GM23248 (cell line): ENCODE measurements at regions not wholly inside any gene's neighbourhood (a gene's known extent, or its start where the extent isn't known, plus 50 kb on each side); places are given as distances from the start of the nearest gene placed in this dataset.

Experiments
- DNase-seq: peaks from one replicate; pipeline ENCODE4 v3.0.0-alpha.2; 2015
- H2AFZ ChIP-seq: fragments of 200-600 bp; sonication (generic); 2 replicates; pipeline ENCODE4 v1.6.1; 2016; ENCODE audit warnings: antibody characterized with exemption
- H3F3A ChIP-seq: fragments of 200-600 bp; sonication (generic); 2 replicates; pipeline ENCODE4 v1.6.1; 2016; ENCODE audit warnings: mild to moderate bottlenecking, antibody characterized with exemption, mixed run types; ENCODE audit not compliant: insufficient read depth
- H3K27ac ChIP-seq: fragments of 200-600 bp; sonication (generic); 2 replicates; pipeline ENCODE4 v1.5.1; 2016; ENCODE audit warnings: mild to moderate bottlenecking
- H3K27me3 ChIP-seq: fragments of 200-600 bp; sonication (generic); replicated peaks from 2 replicates; pipeline ENCODE4 v1.6.1; 2016; ENCODE audit warnings: mild to moderate bottlenecking; ENCODE audit not compliant: insufficient read depth
- H3K36me3 ChIP-seq: fragments of 200-600 bp; sonication (generic); 2 replicates; pipeline ENCODE4 v1.6.1; 2016; ENCODE audit warnings: low read depth, mild to moderate bottlenecking
- H3K4me1 ChIP-seq: fragments of 200-600 bp; sonication (generic); 2 replicates; pipeline ENCODE4 v1.6.1; 2016; ENCODE audit warnings: mild to moderate bottlenecking; ENCODE audit not compliant: insufficient read depth
- H3K4me2 ChIP-seq: fragments of 200-600 bp; sonication (generic); one replicate; pipeline ENCODE4 v1.6.1; 2016; ENCODE audit warnings: mild to moderate bottlenecking; ENCODE audit not compliant: unreplicated experiment
- H3K4me3 ChIP-seq: fragments of 200-600 bp; sonication (generic); 2 replicates; pipeline ENCODE4 v1.5.1; 2016; ENCODE audit warnings: mild to moderate bottlenecking
- H3K79me2 ChIP-seq: fragments of 200-600 bp; sonication (generic); 2 replicates; pipeline ENCODE4 v1.6.1; 2016; ENCODE audit warnings: mild to moderate bottlenecking; ENCODE audit not compliant: insufficient read depth
- H3K9ac ChIP-seq: fragments of 200-600 bp; sonication (generic); 2 replicates; pipeline ENCODE4 v1.6.1; 2016; ENCODE audit warnings: mild to moderate bottlenecking
- H3K9me2 ChIP-seq: fragments of 200-600 bp; sonication (generic); 2 replicates; pipeline ENCODE4 v1.6.1; 2016; ENCODE audit warnings: mixed run types, mild to moderate bottlenecking, moderate library complexity; ENCODE audit not compliant: insufficient read depth
- H3K9me3 ChIP-seq: fragments of 200-600 bp; sonication (generic); one replicate; pipeline ENCODE4 v1.6.1; 2017; ENCODE audit warnings: low read depth
- H4K20me1 ChIP-seq: fragments of 200-600 bp; sonication (generic); 2 replicates; pipeline ENCODE4 v1.6.0; 2016; ENCODE audit not compliant: insufficient read depth
- EZH2 ChIP-seq: fragments of 200-600 bp; sonication (generic); IDR thresholded peaks from 2 replicates; pipeline ENCODE4 v1.6.1; 2018; ENCODE audit warnings: antibody characterized with exemption, mild to moderate bottlenecking; ENCODE audit not compliant: insufficient read depth, poor library complexity, severe bottlenecking
- EZH2phosphoT487 ChIP-seq: fragments of 200-600 bp; sonication (generic); IDR thresholded peaks from 2 replicates; pipeline ENCODE4 v1.6.1; 2018; ENCODE audit warnings: antibody characterized with exemption, moderate library complexity, mild to moderate bottlenecking, low read depth; ENCODE audit not compliant: insufficient read depth
- WGBS, 2 experiments: methylation state at CpG; one replicate each; pipeline ENCODE4 v1.1.6; 2015 to 2017; ENCODE audit warnings: low lambda C conversion rate in 2 of 2, low coverage in 1 of 2; ENCODE audit errors: missing lambda C conversion rate in 2 of 2; 5-methylcytosine and 5-hydroxymethylcytosine counted together
- in situ Hi-C: fragments of 300-500 bp; cut with MboI; formaldehyde crosslinking; loops from 2 replicates; pipeline ENCODE4 v1.15.0; 2020

DNA sequence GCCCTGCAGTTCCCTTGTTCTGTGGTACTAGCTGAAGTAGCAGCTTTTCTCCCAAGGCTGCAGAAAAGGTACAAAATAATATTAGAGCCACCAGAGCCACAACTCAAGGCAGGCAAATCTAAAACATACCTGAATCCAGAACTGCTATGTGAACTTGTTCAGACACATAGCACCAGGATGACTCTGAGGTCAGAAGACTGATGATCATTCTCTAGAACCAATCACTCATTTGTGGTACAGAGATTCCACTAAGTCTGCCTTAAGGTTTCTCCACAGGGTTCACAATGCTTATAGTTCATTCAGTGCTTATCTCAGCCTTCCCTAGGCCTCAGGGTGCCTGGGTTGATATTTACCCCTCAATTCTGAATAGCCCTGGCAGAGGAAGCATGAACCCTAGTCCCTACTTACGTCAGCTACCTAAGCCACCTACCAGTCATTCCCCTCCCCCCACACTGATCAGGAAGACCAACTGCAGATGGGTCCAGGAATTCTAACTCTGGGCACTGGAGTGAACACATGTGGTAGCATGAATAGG is 140.9 kb upstream of the MOCS1 start:
- 36 to 37% methylated on average over 1 of the region's 1 CpG for WGBS, 2 experiments
- TF ChIP-seq EZH2phosphoT487, result no peak
- no peak for TF ChIP-seq EZH2
- H3K9me3 ChIP-seq, result no peaks in the 10 kb centered on the region

DNA sequence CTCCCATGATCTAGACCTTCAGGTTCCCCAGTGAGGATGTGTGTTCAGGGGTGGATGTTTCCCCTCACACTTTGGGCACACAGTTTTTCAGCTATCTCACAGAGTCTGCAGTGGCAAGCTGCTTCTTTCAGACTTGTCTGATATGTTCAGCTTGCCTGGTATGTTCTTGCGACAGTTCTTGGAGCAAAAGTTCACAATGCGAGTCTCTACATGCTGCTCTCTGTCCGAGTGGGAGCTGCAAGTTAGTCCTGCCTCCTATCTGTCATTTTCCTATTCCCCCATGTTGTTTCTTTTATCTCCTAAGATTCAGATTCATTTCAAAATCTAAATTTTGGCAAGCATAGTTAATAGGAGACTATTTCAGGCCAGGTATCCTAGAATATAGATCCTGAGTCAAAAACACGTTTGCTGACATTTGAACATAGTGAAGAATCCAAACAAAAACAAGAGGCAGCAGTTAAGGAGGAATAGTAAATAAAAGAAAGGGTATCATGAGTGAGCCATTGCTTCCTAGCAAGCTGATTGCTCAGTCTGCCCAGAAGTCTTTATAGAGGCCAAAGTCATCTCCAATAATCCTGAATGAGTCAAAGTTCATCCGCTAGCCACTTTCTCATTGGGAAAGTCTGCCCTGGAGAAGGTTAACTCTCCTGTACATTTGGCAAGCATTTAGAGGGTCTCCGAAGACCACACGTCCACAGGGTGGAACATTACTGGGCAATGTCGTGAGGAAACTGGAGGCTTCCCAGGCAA is 140.2 kb upstream of the MOCS1 start:
- Histone ChIP-seq H3K27me3 (no peaks in the 10 kb centered on the region), H3K4me3 (no peak overlapping the region), H3K79me2 (no peaks in the 10 kb centered on the region), H3K4me1 (no peaks in the 10 kb centered on the region), H3K9ac (no peak overlapping the region), H3K4me2 (no peak overlapping the region), H4K20me1 (no peaks in the 10 kb centered on the region), H2AFZ (no peak overlapping the region), H3K36me3 (no peaks in the 10 kb centered on the region), H3K9me2 (no peaks in the 10 kb centered on the region), H3K27ac (no peak overlapping the region), H3K9me3 (no peaks in the 10 kb centered on the region), H3F3A (no peaks in the 10 kb centered on the region)
- TF ChIP-seq EZH2phosphoT487 (no peak), EZH2 (no peak)
- in situ Hi-C loops, result no loop called here
- DNase-seq, result no peak
- WGBS, 2 experiments, result 30 to 34% methylated on average over 8 of the region's 8 CpGs

More for the DNA sequence above, 140.9 kb upstream of the MOCS1 start:
- no peaks in the 10 kb centered on the region for H3K27me3 ChIP-seq
- H3K9ac ChIP-seq, result no peak overlapping the region
- no peak overlapping the region for H3K4me2 ChIP-seq
- H4K20me1 ChIP-seq, result no peaks in the 10 kb centered on the region
- no peaks in the 10 kb centered on the region for H3K4me1 ChIP-seq
- H2AFZ ChIP-seq, result no peak overlapping the region
- H3K4me3 ChIP-seq, result no peak overlapping the region
- H3K27ac ChIP-seq, result no peak overlapping the region
- no peaks in the 10 kb centered on the region for H3K36me3 ChIP-seq
- no peaks in the 10 kb centered on the region for H3F3A ChIP-seq
- H3K9me2 ChIP-seq, result no peaks in the 10 kb centered on the region
- DNase-seq, result no peak
- H3K79me2 ChIP-seq, result no peaks in the 10 kb centered on the region
- in situ Hi-C loops, result no loop called here

DNA sequence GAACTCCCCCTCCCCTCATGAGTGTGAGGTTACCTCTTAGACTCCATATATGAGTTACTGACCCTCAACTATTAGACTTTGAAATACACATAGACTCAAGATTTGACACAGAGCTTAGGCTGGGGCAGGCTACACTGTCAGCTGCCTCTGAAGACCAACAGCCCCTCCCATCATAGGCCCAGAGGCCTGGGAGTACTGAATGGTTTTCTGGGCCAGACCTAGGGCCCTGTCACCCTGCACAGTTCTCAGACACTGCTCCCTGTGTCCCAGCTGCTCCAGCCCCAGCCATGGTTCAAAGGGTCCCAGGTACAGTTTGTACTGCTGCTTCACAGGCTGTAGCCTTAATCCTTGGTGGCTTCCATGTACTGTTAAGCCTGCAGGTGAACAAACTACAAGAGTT is 132.1 kb upstream of the MOCS1 start:
- no peak for TF ChIP-seq EZH2phosphoT487
- no peak for TF ChIP-seq EZH2
- Histone ChIP-seq H3K4me1 (no peaks in the 10 kb centered on the region), H2AFZ (no peak overlapping the region), H3K9me3 (no peaks in the 10 kb centered on the region), H3K79me2 (no peaks in the 10 kb centered on the region), H4K20me1 (no peaks in the 10 kb centered on the region), H3K9me2 (no peaks in the 10 kb centered on the region), H3F3A (no peaks in the 10 kb centered on the region), H3K36me3 (no peaks in the 10 kb centered on the region), H3K27me3 (no peaks in the 10 kb centered on the region), H3K4me3 (no peak overlapping the region), H3K4me2 (no peak overlapping the region), H3K9ac (no peak overlapping the region), H3K27ac (no peak overlapping the region)
- DNase-seq, result no peak
- in situ Hi-C loops, result no loop called here

DNA sequence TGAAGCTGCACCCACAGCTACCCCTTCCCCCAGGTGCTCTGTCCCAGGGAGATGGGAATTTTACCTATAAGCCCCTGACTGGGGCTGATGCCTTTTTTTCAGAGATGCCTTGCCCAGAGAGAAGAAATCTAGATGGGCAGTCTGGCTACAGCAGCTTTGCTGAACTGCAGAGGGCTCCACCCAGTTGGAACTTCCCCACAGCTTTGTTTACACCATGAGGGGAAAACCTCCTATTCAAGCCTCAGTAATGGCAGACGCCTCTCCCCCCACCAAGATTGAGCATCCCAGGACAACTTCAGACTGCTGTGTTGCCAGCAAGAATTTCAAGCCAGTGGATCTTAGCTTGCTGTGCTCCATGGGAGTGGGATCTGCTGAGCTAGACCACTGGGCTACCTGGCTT is 122.6 kb upstream of the MOCS1 start:
- Histone ChIP-seq H4K20me1 (no peaks in the 10 kb centered on the region), H3K36me3 (no peaks in the 10 kb centered on the region), H3K9me2 (no peaks in the 10 kb centered on the region), H3K27me3 (no peaks in the 10 kb centered on the region), H3K4me1 (no peaks in the 10 kb centered on the region), H3K27ac (no peak overlapping the region), H2AFZ (no peak overlapping the region), H3K4me2 (no peak overlapping the region), H3K79me2 (no peaks in the 10 kb centered on the region), H3K9me3 (no peaks in the 10 kb centered on the region), H3K9ac (no peak overlapping the region), H3K4me3 (no peak overlapping the region), H3F3A (no peaks in the 10 kb centered on the region)
- in situ Hi-C loops, result no loop called here
- TF ChIP-seq EZH2phosphoT487, result no peak
- no peak for DNase-seq
- WGBS, 2 experiments, result 0 to 6% methylated on average over 1 of the region's 1 CpG

DNA sequence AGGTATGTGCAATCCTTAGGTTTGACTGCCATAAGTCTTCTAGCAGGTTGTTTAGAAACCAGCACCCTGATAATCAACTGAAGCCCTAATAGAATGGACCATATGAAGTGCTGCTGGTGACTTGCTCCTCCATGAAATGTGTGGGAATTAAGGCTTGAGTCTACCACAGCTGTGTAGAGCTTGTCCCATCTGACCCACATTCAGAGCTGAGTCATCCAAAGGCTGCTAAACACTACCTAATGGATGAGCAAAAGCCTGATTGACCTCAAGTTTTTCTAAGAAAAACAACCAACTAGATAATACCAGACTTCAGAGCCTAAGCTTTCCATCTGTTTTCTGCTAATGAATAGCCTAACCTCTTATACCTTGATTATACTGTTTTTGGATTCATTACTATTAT is 120.3 kb upstream of the MOCS1 start:
- in situ Hi-C loops, result no loop called here
- H3K36me3 ChIP-seq, result no peaks in the 10 kb centered on the region
- H3K4me1 ChIP-seq, result no peaks in the 10 kb centered on the region
- H3K79me2 ChIP-seq, result no peaks in the 10 kb centered on the region
- no peaks in the 10 kb centered on the region for H3K27me3 ChIP-seq
- H3K9ac ChIP-seq, result no peak overlapping the region
- H3K4me3 ChIP-seq, result no peak overlapping the region
- no peak overlapping the region for H3K4me2 ChIP-seq
- no peaks in the 10 kb centered on the region for H4K20me1 ChIP-seq
- no peaks in the 10 kb centered on the region for H3F3A ChIP-seq
- no peak overlapping the region for H3K27ac ChIP-seq
- H3K9me3 ChIP-seq, result no peaks in the 10 kb centered on the region
- no peak for DNase-seq
- no peak for TF ChIP-seq EZH2
- no peak for TF ChIP-seq EZH2phosphoT487
- H3K9me2 ChIP-seq, result no peaks in the 10 kb centered on the region
- no peak overlapping the region for H2AFZ ChIP-seq
